ENCODE measurements at regions not wholly inside any gene's neighbourhood (a gene's known extent, or its start where the extent isn't known, plus 50 kb on each side); places are given as distances from the start of the nearest gene placed in this dataset.

DNA sequence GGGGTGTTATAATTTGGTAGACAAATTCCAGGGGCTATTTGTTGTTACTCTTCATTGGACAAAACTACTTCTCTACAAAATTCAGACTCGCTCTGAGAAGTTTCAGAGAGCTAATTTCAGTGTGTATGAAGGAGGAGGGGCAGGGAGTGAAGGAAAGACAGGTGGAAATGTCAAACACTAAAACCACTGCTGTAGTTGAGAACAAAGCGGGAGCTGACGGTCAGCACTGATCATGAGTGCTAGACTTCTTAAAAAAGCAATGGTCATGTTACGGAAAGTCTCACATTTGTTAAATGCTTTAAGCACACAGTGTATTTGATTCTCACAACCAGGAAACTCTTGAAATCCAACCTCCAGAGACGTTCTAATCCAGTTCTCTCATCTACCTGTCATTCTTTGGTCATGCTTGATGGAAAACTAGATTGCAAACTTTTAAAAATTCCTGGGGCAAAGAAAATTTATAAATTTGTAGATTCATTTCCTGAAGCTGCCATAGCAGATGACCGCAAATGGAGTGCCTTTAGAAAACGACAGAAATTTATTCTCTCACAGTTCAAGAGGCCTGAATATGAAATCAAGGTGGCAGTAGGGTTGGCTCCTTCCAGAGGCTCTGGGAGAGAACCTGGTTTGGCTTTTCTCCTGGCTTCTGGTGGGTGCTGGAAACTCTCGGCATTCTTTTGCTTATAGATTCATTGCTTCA is 100.7 kb upstream of the CARMIL1 start:
- Histone ChIP-seq H3K9me3 (ENCODE audit: control insufficient read depth, insufficient read depth, low read length) (no peaks in the 10 kb centered on the region), H3K27me3 (ENCODE audit: control insufficient read depth, insufficient read depth, low read length) (no peaks in the 10 kb centered on the region), H3K27ac (ENCODE audit: low read depth, low read length) (no peak overlapping the region), H3K4me1 (ENCODE audit: control insufficient read depth, insufficient read depth, low read length) (no peaks in the 10 kb centered on the region), H3K36me3 (ENCODE audit: control insufficient read depth, insufficient read depth, low read length) (no peaks in the 10 kb centered on the region), H3K4me3 (ENCODE audit: low read depth, low read length) (no peak overlapping the region)
- WGBS (ENCODE audit: insufficient coverage): 97% methylated on average over 3 of the region's 8 CpGs
- no peak for DNase-seq (ENCODE audit: low read depth in 4 of 6, low spot score in 6 of 6)

DNA sequence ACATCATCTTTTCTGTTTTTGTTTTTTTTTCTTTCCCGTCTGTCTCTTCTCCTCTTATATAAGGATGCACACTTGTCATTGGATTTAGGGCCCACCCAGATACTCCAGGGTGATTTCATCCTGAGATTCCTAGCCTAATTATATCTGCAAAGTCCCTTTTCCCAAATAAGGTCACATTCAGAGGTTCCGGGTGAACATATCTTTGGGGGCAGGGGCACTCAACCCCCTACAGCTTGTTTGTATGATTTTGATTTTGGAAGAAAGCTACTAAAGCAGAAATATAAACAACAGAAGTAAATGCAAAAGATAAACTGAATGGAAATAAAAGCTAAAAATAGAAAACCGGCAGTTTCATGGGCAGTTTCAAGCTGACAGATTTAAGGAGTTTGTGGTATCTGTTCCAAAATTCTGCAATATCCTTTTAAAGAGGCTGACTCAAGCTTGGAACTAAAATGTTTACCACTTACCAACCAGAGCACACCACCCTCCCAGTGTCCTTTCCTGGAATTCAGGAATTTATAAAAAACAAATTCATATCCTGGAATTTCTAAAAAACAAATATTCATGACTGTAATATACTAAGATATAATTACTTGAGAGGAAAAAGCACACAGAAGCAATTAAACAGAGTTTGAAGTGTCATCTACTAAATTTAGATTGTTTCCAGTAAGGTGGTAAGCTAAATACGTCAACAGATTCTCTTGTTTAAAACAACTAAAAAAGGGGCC is 100.0 kb upstream of the CARMIL1 start:
- DNase-seq (ENCODE audit: low read depth in 4 of 6, low spot score in 6 of 6): peak in 1 of 6 donors; percentile 23
- 86% methylated on average over 1 of the region's 4 CpGs for WGBS (ENCODE audit: insufficient coverage)

DNA sequence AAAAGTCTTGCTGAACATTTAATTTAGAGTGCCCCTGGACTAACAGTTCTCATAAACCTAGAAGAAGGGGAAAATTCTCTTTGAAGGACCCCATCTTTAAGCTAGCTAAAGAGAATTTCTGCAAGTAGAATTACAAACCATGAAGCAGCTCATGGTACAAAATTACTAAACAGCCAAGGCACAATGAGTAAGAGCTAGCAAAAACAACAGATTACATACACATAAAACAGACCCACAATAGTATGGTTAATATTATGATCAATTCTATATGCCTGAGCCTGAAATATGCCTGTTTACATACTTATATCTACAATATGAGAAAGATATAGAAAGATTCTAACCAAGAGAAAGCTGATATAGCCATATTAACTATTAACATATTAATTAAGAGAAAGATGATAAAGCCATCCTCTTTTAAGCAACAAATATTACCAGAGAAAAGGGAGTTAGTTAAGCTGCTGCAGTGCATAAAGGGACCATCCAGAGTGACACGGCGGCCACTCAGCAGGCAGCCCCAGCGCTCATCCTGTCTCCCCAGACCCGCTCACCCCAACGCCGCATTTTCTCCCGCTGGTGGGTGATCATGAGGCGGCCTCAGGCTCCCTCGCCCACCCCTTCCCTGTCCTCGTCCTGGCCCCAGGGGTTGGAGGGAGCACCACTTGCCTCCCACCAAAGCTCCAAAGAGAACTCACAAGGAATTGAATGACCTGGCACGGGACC is 98.4 kb upstream of the CARMIL1 start:
- WGBS (ENCODE audit: insufficient coverage): 84% methylated on average over 8 of the region's 11 CpGs
- no peaks in the 10 kb centered on the region for H3K27me3 ChIP-seq (ENCODE audit: control insufficient read depth, insufficient read depth, low read length)
- no peak for DNase-seq (ENCODE audit: low read depth in 4 of 6, low spot score in 6 of 6)
- H3K27ac ChIP-seq (ENCODE audit: low read depth, low read length): no peak overlapping the region
- no peaks in the 10 kb centered on the region for H3K9me3 ChIP-seq (ENCODE audit: control insufficient read depth, insufficient read depth, low read length)
- no peaks in the 10 kb centered on the region for H3K36me3 ChIP-seq (ENCODE audit: control insufficient read depth, insufficient read depth, low read length)
- H3K4me3 ChIP-seq (ENCODE audit: low read depth, low read length): no peak overlapping the region
- H3K4me1 ChIP-seq (ENCODE audit: control insufficient read depth, insufficient read depth, low read length): no peaks in the 10 kb centered on the region

More for the DNA sequence above, 100.0 kb upstream of the CARMIL1 start:
- H3K4me3 ChIP-seq (ENCODE audit: low read depth, low read length): no peak overlapping the region
- H3K9me3 ChIP-seq (ENCODE audit: control insufficient read depth, insufficient read depth, low read length): no peaks in the 10 kb centered on the region
- no peaks in the 10 kb centered on the region for H3K27me3 ChIP-seq (ENCODE audit: control insufficient read depth, insufficient read depth, low read length)
- no peaks in the 10 kb centered on the region for H3K36me3 ChIP-seq (ENCODE audit: control insufficient read depth, insufficient read depth, low read length)
- H3K27ac ChIP-seq (ENCODE audit: low read depth, low read length): no peak overlapping the region
- no peaks in the 10 kb centered on the region for H3K4me1 ChIP-seq (ENCODE audit: control insufficient read depth, insufficient read depth, low read length)

DNA sequence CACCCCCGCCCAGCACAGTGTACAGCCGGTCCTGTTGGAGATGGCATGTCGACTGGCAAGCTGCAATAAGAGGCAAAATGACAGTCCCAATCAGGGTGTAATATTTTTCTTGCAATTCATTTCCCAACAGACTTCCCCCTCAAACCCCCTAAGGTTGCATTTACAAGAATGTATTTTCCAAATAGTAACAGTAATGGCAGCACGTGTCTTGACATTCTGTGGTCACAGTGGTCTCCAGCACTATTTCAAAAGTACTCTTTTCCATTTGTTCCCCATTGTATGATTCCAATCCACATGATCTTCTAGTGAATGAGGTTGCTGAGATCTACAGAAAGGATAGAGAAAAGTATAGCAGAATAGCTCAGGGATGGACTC is 97.8 kb upstream of the CARMIL1 start:
- DNase-seq (ENCODE audit: low read depth in 4 of 6, low spot score in 6 of 6): no peak
- H3K9me3 ChIP-seq (ENCODE audit: control insufficient read depth, insufficient read depth, low read length): no peaks in the 10 kb centered on the region
- no peak overlapping the region for H3K27ac ChIP-seq (ENCODE audit: low read depth, low read length)
- H3K4me3 ChIP-seq (ENCODE audit: low read depth, low read length): no peak overlapping the region
- no peaks in the 10 kb centered on the region for H3K4me1 ChIP-seq (ENCODE audit: control insufficient read depth, insufficient read depth, low read length)
- H3K27me3 ChIP-seq (ENCODE audit: control insufficient read depth, insufficient read depth, low read length): no peaks in the 10 kb centered on the region
- WGBS (ENCODE audit: insufficient coverage): no CpG with 5 or more reads among the region's 4 CpGs
- H3K36me3 ChIP-seq (ENCODE audit: control insufficient read depth, insufficient read depth, low read length): no peaks in the 10 kb centered on the region

DNA sequence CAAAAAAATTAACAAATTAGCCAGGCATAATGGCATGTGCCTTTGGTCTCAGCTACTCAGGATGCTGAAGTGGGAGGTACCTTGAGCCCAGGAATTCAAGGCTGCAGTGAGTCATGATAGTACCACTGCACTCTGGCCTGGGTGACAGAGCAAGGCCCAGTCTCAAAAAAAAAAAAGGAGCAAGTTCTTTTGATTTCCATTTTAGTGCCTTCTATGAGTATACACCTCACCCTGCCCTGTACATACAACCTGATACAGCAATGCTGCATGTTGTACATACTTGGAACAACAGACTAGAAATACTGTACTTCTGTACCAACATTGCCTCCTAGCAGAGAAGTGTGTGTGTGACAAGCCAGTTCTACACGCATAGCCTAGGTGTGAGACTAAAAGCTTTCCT is 97.3 kb upstream of the CARMIL1 start:
- Histone ChIP-seq H3K36me3 (ENCODE audit: control insufficient read depth, insufficient read depth, low read length) (no peaks in the 10 kb centered on the region), H3K27ac (ENCODE audit: low read depth, low read length) (no peak overlapping the region), H3K4me3 (ENCODE audit: low read depth, low read length) (no peak overlapping the region), H3K27me3 (ENCODE audit: control insufficient read depth, insufficient read depth, low read length) (no peaks in the 10 kb centered on the region), H3K4me1 (ENCODE audit: control insufficient read depth, insufficient read depth, low read length) (no peaks in the 10 kb centered on the region), H3K9me3 (ENCODE audit: control insufficient read depth, insufficient read depth, low read length) (no peaks in the 10 kb centered on the region)
- WGBS (ENCODE audit: insufficient coverage): no CpG with 5 or more reads among the region's 1 CpG
- DNase-seq (ENCODE audit: low read depth in 4 of 6, low spot score in 6 of 6): no peak

DNA sequence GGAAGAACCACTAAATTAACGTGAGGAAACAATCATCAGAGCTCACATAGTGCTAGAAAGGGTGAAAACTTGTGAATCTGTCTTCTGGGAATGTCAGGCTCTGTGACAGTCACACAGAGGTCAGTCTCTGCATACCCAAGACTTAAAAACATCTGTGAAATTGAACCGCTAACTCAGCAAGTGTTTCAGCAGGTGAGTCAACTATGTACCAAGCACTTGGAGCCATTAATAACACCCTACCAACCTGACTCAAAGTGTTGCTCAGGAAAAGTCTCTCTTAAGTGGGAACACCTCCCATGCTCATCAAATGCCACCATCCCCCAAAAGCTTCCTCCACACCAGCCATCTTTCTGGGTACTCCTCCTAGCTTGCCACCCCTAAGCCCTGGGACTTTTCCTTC is 92.3 kb upstream of the CARMIL1 start:
- DNase-seq (ENCODE audit: low read depth in 4 of 6, low spot score in 6 of 6): no peak
- H3K4me3 ChIP-seq (ENCODE audit: low read depth, low read length): no peak overlapping the region
- no peaks in the 10 kb centered on the region for H3K27me3 ChIP-seq (ENCODE audit: control insufficient read depth, insufficient read depth, low read length)
- 77% methylated on average over 2 of the region's 2 CpGs for WGBS (ENCODE audit: insufficient coverage)
- no peaks in the 10 kb centered on the region for H3K36me3 ChIP-seq (ENCODE audit: control insufficient read depth, insufficient read depth, low read length)
- no peaks in the 10 kb centered on the region for H3K9me3 ChIP-seq (ENCODE audit: control insufficient read depth, insufficient read depth, low read length)
- no peaks in the 10 kb centered on the region for H3K4me1 ChIP-seq (ENCODE audit: control insufficient read depth, insufficient read depth, low read length)
- no peak overlapping the region for H3K27ac ChIP-seq (ENCODE audit: low read depth, low read length)

DNA sequence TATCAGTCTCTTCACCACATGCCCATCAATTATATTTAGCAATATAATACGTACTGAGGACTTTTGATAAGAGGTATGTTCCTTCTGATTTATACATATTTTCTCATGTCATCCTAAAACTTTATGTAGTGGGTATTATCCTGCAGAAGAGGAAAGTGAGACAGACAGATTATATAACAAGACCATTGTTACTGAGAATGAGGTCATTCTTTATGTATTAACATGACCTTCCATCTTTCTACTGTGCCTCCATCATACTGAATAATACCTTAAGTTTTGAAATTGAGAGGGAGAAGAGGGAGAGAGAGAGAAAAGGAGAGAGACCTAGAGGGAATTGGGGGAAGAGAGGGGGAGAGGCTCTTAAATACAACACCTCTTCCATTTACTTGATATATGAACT is 90.9 kb upstream of the CARMIL1 start:
- no peaks in the 10 kb centered on the region for H3K27me3 ChIP-seq (ENCODE audit: control insufficient read depth, insufficient read depth, low read length)
- no peak for DNase-seq (ENCODE audit: low read depth in 4 of 6, low spot score in 6 of 6)
- H3K4me3 ChIP-seq (ENCODE audit: low read depth, low read length): no peak overlapping the region
- no peaks in the 10 kb centered on the region for H3K9me3 ChIP-seq (ENCODE audit: control insufficient read depth, insufficient read depth, low read length)
- no peaks in the 10 kb centered on the region for H3K36me3 ChIP-seq (ENCODE audit: control insufficient read depth, insufficient read depth, low read length)
- no CpG with 5 or more reads among the region's 1 CpG for WGBS (ENCODE audit: insufficient coverage)
- no peaks in the 10 kb centered on the region for H3K4me1 ChIP-seq (ENCODE audit: control insufficient read depth, insufficient read depth, low read length)
- no peak overlapping the region for H3K27ac ChIP-seq (ENCODE audit: low read depth, low read length)

DNA sequence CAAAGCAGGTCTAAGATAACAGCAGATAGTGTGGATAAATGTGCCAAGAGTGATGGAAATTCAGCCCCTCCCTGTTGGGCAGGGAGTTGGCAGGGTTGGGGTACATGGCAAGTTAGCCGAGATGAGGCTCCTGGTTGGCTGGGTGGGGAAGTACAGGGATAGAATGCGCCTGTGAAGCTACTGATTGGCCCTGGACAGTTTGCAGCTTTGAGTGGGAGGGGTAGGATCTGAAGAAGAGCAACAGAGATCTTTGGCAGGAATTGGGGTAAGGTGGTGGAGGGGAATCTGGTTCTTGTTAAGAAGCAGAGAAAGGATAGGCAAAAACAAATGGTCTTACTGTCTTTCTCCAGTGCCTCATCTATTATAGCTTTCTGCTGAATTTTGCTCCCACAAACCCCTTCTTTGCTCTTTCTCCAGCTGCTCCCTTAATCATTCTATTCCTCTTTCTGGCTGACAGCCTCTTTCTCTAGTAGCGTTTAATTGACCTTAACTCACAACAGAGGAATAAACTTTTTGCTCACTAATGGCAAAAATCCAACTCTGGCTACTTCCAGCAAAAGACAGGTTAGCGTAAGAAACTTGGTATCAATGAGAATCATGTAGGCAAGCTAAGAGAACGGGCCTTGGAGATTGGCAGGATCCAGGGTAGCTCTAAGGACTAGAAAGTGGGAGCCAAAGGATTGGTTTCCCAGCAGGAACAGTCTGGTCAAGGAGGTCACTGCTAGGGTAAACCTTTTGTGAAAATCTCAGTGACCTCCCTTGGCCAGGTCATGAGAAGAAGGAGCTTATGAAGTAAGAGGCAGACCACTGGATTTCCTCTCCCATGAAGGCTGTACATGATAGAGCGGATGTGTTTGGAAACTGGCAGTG is 86.3 kb upstream of the CARMIL1 start:
- Histone ChIP-seq H3K27me3 (ENCODE audit: control insufficient read depth, insufficient read depth, low read length) (no peaks in the 10 kb centered on the region), H3K4me3 (ENCODE audit: low read depth, low read length) (no peak overlapping the region), H3K9me3 (ENCODE audit: control insufficient read depth, insufficient read depth, low read length) (no peaks in the 10 kb centered on the region), H3K27ac (ENCODE audit: low read depth, low read length) (no peak overlapping the region), H3K36me3 (ENCODE audit: control insufficient read depth, insufficient read depth, low read length) (no peaks in the 10 kb centered on the region), H3K4me1 (ENCODE audit: control insufficient read depth, insufficient read depth, low read length) (no peaks in the 10 kb centered on the region)
- WGBS (ENCODE audit: insufficient coverage): 61% methylated on average over 4 of the region's 6 CpGs
- peak in 2 of 6 donors; percentile 12 to 14 for DNase-seq (ENCODE audit: low read depth in 4 of 6, low spot score in 6 of 6)

DNA sequence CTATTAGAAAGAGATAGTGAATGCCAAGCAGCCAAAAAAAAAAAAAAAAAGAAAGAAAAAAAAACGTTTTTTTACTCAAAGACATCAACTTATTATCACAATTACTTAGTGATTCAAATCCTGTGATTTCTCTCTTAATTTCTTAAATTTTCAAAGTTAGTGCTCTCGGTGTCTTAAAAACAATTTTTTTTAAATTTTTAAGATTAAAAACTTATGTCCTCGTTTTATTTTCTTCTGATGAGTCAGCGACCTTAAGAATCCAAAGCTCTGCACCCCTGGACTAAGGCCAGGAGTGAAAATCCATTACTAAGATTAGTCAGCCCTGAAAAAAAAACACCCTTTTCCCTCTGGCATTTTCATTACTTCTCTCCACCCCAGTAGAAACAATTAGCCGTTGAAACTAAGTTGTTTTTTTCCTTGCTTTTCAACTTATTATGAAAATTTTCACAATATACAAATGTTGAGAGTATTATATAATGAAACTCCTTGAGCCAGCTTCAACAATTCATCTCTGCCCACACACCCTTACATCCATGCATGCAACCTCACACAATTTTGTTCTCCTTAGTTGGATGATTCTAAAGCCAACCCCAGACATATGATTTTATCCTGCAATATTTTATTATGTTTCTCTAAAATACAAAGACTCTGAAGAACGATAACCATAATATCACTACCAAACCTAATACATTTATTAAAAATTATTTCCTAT is 85.6 kb upstream of the CARMIL1 start:
- H3K36me3 ChIP-seq (ENCODE audit: control insufficient read depth, insufficient read depth, low read length): no peaks in the 10 kb centered on the region
- no peak overlapping the region for H3K4me3 ChIP-seq (ENCODE audit: low read depth, low read length)
- H3K27ac ChIP-seq (ENCODE audit: low read depth, low read length): no peak overlapping the region
- no peaks in the 10 kb centered on the region for H3K27me3 ChIP-seq (ENCODE audit: control insufficient read depth, insufficient read depth, low read length)
- DNase-seq (ENCODE audit: low read depth in 4 of 6, low spot score in 6 of 6): peak in 2 of 6 donors; percentile 17 to 48
- no peaks in the 10 kb centered on the region for H3K9me3 ChIP-seq (ENCODE audit: control insufficient read depth, insufficient read depth, low read length)
- no peaks in the 10 kb centered on the region for H3K4me1 ChIP-seq (ENCODE audit: control insufficient read depth, insufficient read depth, low read length)
- 96% methylated on average over 3 of the region's 6 CpGs for WGBS (ENCODE audit: insufficient coverage)
